ENCODE measurements at regions not wholly inside any gene's neighbourhood (a gene's known extent, or its start where the extent isn't known, plus 50 kb on each side); places are given as distances from the start of the nearest gene placed in this dataset.

- Histone ChIP-seq H3K79me2 (replicated peaks; ENCODE audit: insufficient read depth, low read length) (peaks cover 66% of the 10 kb centered on the region), H3K4me3 (ENCODE audit: low read length) (peak overlapping the region; percentile 69), H3F3A (ENCODE audit: insufficient read depth, low read length, poor library complexity, severe bottlenecking) (peaks cover 11% of the 10 kb centered on the region), H3K9me2 (ENCODE audit: insufficient read depth, low read length) (no peaks in the 10 kb centered on the region), H4K20me1 (ENCODE audit: insufficient read depth) (no peaks in the 10 kb centered on the region), H3K9me3 (ENCODE audit: low read length) (no peaks in the 10 kb centered on the region), H3K36me3 (ENCODE audit: insufficient read depth, low read length) (no peaks in the 10 kb centered on the region), H3K27me3 (ENCODE audit: insufficient read depth, low read depth, low read length) (no peaks in the 10 kb centered on the region), H2AFZ (ENCODE audit: low read depth, low read length) (peak overlapping the region; percentile 4), H3K4me2 (ENCODE audit: low read length) (peak overlapping the region; percentile 77), H3K9ac (ENCODE audit: low read length) (peak overlapping the region; percentile 83), H3K27ac (ENCODE audit: low read length) (peak overlapping the region; percentile 99)
- peak; percentile 47 for TF ChIP-seq SMC3 (conservative IDR thresholded peaks at IDR 0.05; ENCODE audit: poor library complexity)
- peak; percentile 37 for TF ChIP-seq RAD21 (conservative IDR thresholded peaks at IDR 0.05)
- TF ChIP-seq POLR2AphosphoS5 (IDR thresholded peaks at IDR 0.05): peak; percentile 89
- TF ChIP-seq MXI1 (conservative IDR thresholded peaks at IDR 0.05; ENCODE audit: poor library complexity, severe bottlenecking): no peak
- TF ChIP-seq EP300 (conservative IDR thresholded peaks at IDR 0.05; ENCODE audit: poor library complexity, severe bottlenecking): peak; percentile 74
- no peak for TF ChIP-seq CTCF (IDR thresholded peaks at IDR 0.05; ENCODE audit: poor library complexity, severe bottlenecking)
- TF ChIP-seq REST (IDR thresholded peaks at IDR 0.05; ENCODE audit: borderline replicate concordance): peak; percentile 81
- TF ChIP-seq TAF1 (IDR thresholded peaks at IDR 0.05; ENCODE audit: low read depth): peak; percentile 27
- no peak for TF ChIP-seq EZH2 (IDR thresholded peaks at IDR 0.05; ENCODE audit: borderline replicate concordance, insufficient read depth, low read length, poor library complexity, severe bottlenecking)
Measured at GRCh38 chr17:63116967-63117830, 151.2 kb downstream of the TANC2 start.

GRCh38 chr17:63120406-63120805 lies 154.4 kb downstream of the TANC2 start:
- Histone ChIP-seq H3K27ac (ENCODE audit: low read length) (no peak overlapping the region), H3K36me3 (ENCODE audit: insufficient read depth, low read length) (no peaks in the 10 kb centered on the region), H3K27me3 (ENCODE audit: insufficient read depth, low read depth, low read length) (no peaks in the 10 kb centered on the region)

More at GRCh38 chr17:63120406-63120805, 154.4 kb downstream of the TANC2 start:
- TF ChIP-seq SMC3 (conservative IDR thresholded peaks at IDR 0.05; ENCODE audit: poor library complexity): no peak
- no peak for TF ChIP-seq REST (IDR thresholded peaks at IDR 0.05; ENCODE audit: borderline replicate concordance)
- no peak for TF ChIP-seq TAF1 (IDR thresholded peaks at IDR 0.05; ENCODE audit: low read depth)
- no peak for TF ChIP-seq MXI1 (conservative IDR thresholded peaks at IDR 0.05; ENCODE audit: poor library complexity, severe bottlenecking)
- no peak for TF ChIP-seq RAD21 (conservative IDR thresholded peaks at IDR 0.05)
- no peak for TF ChIP-seq CTCF (IDR thresholded peaks at IDR 0.05; ENCODE audit: poor library complexity, severe bottlenecking)
- no peak for TF ChIP-seq POLR2AphosphoS5 (IDR thresholded peaks at IDR 0.05)
- TF ChIP-seq EP300 (conservative IDR thresholded peaks at IDR 0.05; ENCODE audit: poor library complexity, severe bottlenecking): no peak
- no peak for TF ChIP-seq EZH2 (IDR thresholded peaks at IDR 0.05; ENCODE audit: borderline replicate concordance, insufficient read depth, low read length, poor library complexity, severe bottlenecking)
- no peak overlapping the region for H2AFZ ChIP-seq (ENCODE audit: low read depth, low read length)
- H3F3A ChIP-seq (ENCODE audit: insufficient read depth, low read length, poor library complexity, severe bottlenecking): peaks cover 11% of the 10 kb centered on the region
- H3K9me2 ChIP-seq (ENCODE audit: insufficient read depth, low read length): no peaks in the 10 kb centered on the region
- peaks cover 55% of the 10 kb centered on the region for H3K79me2 ChIP-seq (replicated peaks; ENCODE audit: insufficient read depth, low read length)
- H3K9ac ChIP-seq (ENCODE audit: low read length): no peak overlapping the region
- H4K20me1 ChIP-seq (ENCODE audit: insufficient read depth): no peaks in the 10 kb centered on the region
- H3K4me2 ChIP-seq (ENCODE audit: low read length): peak overlapping the region; percentile 28
- H3K4me3 ChIP-seq (ENCODE audit: low read length): peak overlapping the region; percentile 69
- H3K9me3 ChIP-seq (ENCODE audit: low read length): no peaks in the 10 kb centered on the region
